Ascending aorta (tissue), 2 donors: ENCODE measurements at regions not wholly inside any gene's neighbourhood (a gene's known extent, or its start where the extent isn't known, plus 50 kb on each side); places are given as distances from the start of the nearest gene placed in this dataset.
"Not testable (repeated sequence)": the region's sequence is repeated elsewhere in the genome, so short reads cannot be mapped to it uniquely, and the experiment has no call there.

Experiments
- DNase-seq, 2 donors: peaks; one replicate each; pipeline ENCODE4 v3.0.0-alpha.2; 2019; ENCODE audit warnings: low spot score in 2 of 2
- H3K27ac ChIP-seq, 2 donors: fragments of 200-600 bp; sonication (generic); one replicate each; pipeline ENCODE4 v1.5.1; 2016 to 2017; ENCODE audit warnings: mild to moderate bottlenecking in 1 of 2
- H3K27me3 ChIP-seq: fragments of 200-600 bp; sonication (generic); one replicate; pipeline ENCODE4 v1.5.1; 2017
- H3K36me3 ChIP-seq, 2 donors: fragments of 200-600 bp; sonication (generic); one replicate each; pipeline ENCODE4 v1.5.1; 2016
- H3K4me1 ChIP-seq, 2 donors: fragments of 200-600 bp; sonication (generic); one replicate each; pipeline ENCODE4 v1.5.1; 2016 to 2017; ENCODE audit warnings: mild to moderate bottlenecking in 1 of 2
- H3K4me3 ChIP-seq, 2 donors: fragments of 200-600 bp; sonication (generic); one replicate each; pipeline ENCODE4 v1.5.1; 2016 to 2017; ENCODE audit warnings: mild to moderate bottlenecking in 1 of 2
- H3K9me3 ChIP-seq, 2 donors: fragments of 200-600 bp; sonication (generic); one replicate each; pipeline ENCODE4 v1.5.1; 2016
- intact Hi-C: fragments of 100-400 bp; cut with DNase I; formaldehyde crosslinking; loops from one replicate; pipeline ENCODE4 v1.15.1; 2023
- TF ChIP-seq, protein P1 (sequence below), 3 experiments: fragments of 200-600 bp in 2 of 3; fragments of 450-650 bp in 1 of 3; sonication (generic) in 2 of 3; IDR thresholded peaks; one replicate each; pipeline ENCODE4 v1.5.1; 2016 to 2019; ENCODE audit warnings: antibody characterized with exemption in 3 of 3, mild to moderate bottlenecking in 1 of 3, moderate library complexity in 1 of 3

DNA sequence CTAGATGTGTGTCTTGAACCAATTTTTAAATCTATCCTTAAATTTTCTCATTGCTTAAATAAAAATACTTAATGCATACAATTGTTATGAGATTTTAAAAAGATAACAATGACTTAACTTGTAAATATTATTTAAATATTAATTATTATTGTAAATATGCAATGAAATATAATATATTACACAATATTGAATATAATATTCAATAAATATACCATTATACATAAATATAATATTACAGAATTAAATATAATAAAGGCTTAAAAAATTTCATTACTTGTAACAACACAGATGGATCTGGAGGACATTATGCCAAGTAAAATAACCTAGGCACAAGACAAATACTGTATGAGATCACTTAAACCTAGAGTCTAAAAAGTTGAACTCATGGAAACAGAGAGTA lies 1532.3 kb downstream of the PCDH9 start:
- no peak for DNase-seq
- Histone ChIP-seq H3K36me3 (no peaks in the 10 kb centered on the region), H3K9me3 (no peaks in the 10 kb centered on the region), H3K27ac (no peak overlapping the region), H3K4me1 (no peaks in the 10 kb centered on the region), H3K27me3 (no peaks in the 10 kb centered on the region), H3K4me3 (no peak overlapping the region)
- intact Hi-C loops, result no loop called here
- TF ChIP-seq, protein P1, sequence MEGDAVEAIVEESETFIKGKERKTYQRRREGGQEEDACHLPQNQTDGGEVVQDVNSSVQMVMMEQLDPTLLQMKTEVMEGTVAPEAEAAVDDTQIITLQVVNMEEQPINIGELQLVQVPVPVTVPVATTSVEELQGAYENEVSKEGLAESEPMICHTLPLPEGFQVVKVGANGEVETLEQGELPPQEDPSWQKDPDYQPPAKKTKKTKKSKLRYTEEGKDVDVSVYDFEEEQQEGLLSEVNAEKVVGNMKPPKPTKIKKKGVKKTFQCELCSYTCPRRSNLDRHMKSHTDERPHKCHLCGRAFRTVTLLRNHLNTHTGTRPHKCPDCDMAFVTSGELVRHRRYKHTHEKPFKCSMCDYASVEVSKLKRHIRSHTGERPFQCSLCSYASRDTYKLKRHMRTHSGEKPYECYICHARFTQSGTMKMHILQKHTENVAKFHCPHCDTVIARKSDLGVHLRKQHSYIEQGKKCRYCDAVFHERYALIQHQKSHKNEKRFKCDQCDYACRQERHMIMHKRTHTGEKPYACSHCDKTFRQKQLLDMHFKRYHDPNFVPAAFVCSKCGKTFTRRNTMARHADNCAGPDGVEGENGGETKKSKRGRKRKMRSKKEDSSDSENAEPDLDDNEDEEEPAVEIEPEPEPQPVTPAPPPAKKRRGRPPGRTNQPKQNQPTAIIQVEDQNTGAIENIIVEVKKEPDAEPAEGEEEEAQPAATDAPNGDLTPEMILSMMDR (IDR thresholded peaks at IDR 0.05), result no peak

DNA sequence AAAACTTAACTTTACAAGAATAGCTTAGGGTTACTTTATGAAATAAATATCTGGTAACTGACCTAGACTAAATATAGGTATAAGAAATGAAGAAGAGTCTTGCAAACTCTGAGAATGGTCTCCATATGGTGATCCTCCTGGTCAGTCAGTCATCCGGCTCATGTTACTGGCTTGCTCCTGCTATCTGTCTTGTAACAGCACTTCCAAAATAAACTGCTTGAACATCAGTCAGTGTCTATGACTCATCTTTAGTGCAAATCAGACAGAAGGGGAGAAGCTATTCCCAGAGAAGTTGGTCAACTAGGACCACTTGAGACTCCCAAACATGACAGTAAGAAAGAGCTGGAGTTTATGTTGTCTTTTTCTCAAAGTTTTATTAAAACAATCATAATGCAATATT lies 1550.9 kb downstream of the PCDH9 start:
- no peaks in the 10 kb centered on the region for H3K9me3 ChIP-seq
- H3K4me1 ChIP-seq, result no peaks in the 10 kb centered on the region
- DNase-seq, result no peak
- H3K27ac ChIP-seq, result no peak overlapping the region
- H3K4me3 ChIP-seq, result no peak overlapping the region
- H3K36me3 ChIP-seq, result no peaks in the 10 kb centered on the region
- TF ChIP-seq, protein P1 (IDR thresholded peaks at IDR 0.05), result no peak
- H3K27me3 ChIP-seq, result no peaks in the 10 kb centered on the region
- intact Hi-C loops, result no loop called here

DNA sequence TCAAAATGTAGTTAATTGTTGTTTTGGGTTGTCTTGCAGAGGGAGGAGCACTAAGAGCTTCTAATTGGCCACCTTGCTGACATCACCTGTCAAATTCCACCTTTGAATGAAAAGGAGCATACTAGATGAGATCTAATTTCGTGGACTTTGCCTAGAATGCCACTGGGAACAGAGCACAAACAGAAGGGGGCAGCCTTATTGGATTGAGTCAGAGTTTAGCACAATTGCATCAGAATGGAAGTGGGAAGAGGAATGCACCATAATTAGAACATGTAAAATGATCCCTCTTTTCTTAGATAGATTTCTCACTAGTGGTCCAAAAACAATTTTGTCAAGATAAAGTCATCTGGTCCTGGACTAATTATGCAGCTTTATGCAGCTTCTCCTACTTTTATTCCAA lies 1552.2 kb downstream of the PCDH9 start:
- H3K4me3 ChIP-seq, result no peak overlapping the region
- no peak for DNase-seq
- no peak overlapping the region for H3K27ac ChIP-seq
- H3K4me1 ChIP-seq, result no peaks in the 10 kb centered on the region
- intact Hi-C loops, result no loop called here
- H3K9me3 ChIP-seq, result no peaks in the 10 kb centered on the region
- no peaks in the 10 kb centered on the region for H3K27me3 ChIP-seq
- H3K36me3 ChIP-seq, result no peaks in the 10 kb centered on the region
- TF ChIP-seq, protein P1 (IDR thresholded peaks at IDR 0.05), result no peak

DNA sequence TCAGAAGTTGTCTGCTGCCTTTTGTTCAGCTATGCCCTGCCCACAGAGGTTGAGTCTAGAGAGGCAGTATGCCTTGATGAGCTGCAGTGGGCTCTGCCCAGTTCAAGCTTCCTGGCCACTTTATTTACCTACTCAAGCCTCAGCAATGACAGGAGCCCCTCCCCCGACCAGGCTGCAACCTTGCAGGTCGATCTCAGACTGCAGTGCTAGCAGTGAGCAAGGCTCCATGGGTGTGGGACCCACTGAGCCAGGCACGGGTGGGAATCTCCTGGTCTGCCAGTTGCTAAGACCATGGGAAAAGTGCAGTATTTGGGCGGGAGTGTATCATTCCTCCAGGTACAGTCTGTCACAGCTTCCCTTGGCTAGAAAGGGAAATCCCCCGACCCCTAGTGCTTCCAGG lies 1554.8 kb downstream of the PCDH9 start:
- H3K4me3 ChIP-seq, H3K36me3 ChIP-seq, H3K27me3 ChIP-seq, H3K4me1 ChIP-seq, H3K9me3 ChIP-seq, H3K27ac ChIP-seq, DNase-seq, intact Hi-C loops: not testable (repeated sequence)

DNA sequence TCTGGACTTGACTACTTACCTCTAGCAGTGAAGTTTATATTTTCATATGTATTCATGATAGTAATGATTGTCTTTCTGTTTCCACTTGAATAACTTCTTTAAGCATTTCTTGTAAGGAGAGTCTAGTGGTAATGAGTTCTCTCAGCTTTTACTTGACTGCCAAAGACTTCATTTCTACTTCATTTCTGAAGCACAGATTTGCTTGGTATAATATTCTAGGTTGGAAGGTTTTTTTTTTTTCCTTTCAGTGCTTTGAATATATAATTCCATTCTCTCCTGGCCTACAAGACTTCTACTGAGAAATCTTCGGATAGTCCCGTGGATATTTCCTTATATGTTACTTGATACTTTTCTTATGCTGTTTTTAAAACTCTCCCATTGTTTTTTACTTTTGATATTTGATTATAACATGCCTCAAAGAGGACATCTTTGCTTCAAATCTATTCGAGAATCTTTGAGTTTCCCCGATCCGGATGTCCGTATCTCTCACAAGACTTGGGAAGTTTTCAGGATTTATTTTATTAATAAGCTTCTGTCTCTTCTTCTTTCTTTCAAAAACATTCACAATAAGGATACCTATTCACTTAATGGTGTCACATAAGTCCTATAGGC lies 1560.0 kb downstream of the PCDH9 start:
- intact Hi-C loops, result no loop called here
- no peaks in the 10 kb centered on the region for H3K36me3 ChIP-seq
- no peaks in the 10 kb centered on the region for H3K4me1 ChIP-seq
- no peak for DNase-seq
- H3K9me3 ChIP-seq, result peaks cover 3 to 13% of the 10 kb centered on the region in 2 donors
- H3K27me3 ChIP-seq, result no peaks in the 10 kb centered on the region
- H3K27ac ChIP-seq, result no peak overlapping the region
- TF ChIP-seq, protein P1 (IDR thresholded peaks at IDR 0.05), result no peak
- no peak overlapping the region for H3K4me3 ChIP-seq

DNA sequence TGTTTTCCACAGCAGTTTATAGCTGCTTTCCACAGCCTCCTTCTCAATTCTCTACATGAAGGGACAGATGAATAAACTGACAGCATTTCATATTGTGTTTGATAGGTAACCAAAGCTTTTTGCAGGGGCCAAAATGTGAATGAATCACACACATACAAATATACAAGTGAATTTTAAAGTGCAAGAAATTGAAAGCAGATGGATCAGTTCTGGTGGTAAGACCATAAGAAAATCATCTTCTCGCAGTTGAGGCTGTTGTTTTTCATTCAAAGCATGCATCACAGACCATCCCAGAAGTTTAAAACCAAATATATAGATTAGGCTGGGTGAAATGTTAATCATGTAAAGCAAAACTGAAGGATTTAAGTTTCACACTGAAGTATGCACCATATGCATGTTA lies 1569.4 kb downstream of the PCDH9 start:
- H3K4me1 ChIP-seq, result no peaks in the 10 kb centered on the region
- no peaks in the 10 kb centered on the region for H3K27me3 ChIP-seq
- TF ChIP-seq, protein P1 (IDR thresholded peaks at IDR 0.05), result no peak
- no peaks in the 10 kb centered on the region for H3K36me3 ChIP-seq
- DNase-seq, result no peak
- H3K9me3 ChIP-seq, result no peaks in the 10 kb centered on the region
- no peak overlapping the region for H3K27ac ChIP-seq
- H3K4me3 ChIP-seq, result no peak overlapping the region
- intact Hi-C loops, result no loop called here
